Body of pancreas (tissue), 4 donors: ENCODE measurements at regions not wholly inside any gene's neighbourhood (a gene's known extent, or its start where the extent isn't known, plus 50 kb on each side); places are given as distances from the start of the nearest gene placed in this dataset.

ENCODE experiments used
- CTCF ChIP-seq, 7 experiments: fragments of 450-650 bp in 4 of 7; fragments of 200-600 bp in 3 of 7; sonication (generic) in 3 of 7; IDR thresholded peaks; one replicate each; pipeline ENCODE4 v1.5.1; 2016 to 2019; ENCODE audit warnings: antibody characterized with exemption in 7 of 7
- POLR2A ChIP-seq, 3 donors: fragments of 450-650 bp; IDR thresholded peaks; one replicate each; pipeline ENCODE4 v1.6.1; 2016; ENCODE audit warnings: antibody characterized with exemption in 3 of 3, mild to moderate bottlenecking in 2 of 3

GRCh38 chr4:183374950-183375555 lies 52.8 kb upstream of the CLDN24 start:
- no peak for TF ChIP-seq CTCF (IDR thresholded peaks at IDR 0.05)
- TF ChIP-seq POLR2A (IDR thresholded peaks at IDR 0.05), result no peak
